Osteoblast (primary cell): ENCODE measurements at regions not wholly inside any gene's neighbourhood (a gene's known extent, or its start where the extent isn't known, plus 50 kb on each side); places are given as distances from the start of the nearest gene placed in this dataset.

Experiments
- DNase-seq: peaks from one replicate; pipeline ENCODE4 v3.0.0; 2011; ENCODE audit warnings: low spot score, mixed read lengths; ENCODE audit not compliant: insufficient read length; ENCODE audit errors: missing footprints
- H2AFZ ChIP-seq: 2 replicates; pipeline ENCODE4 v1.6.0; 2011; ENCODE audit warnings: mild to moderate bottlenecking, low read length
- H3K27ac ChIP-seq: 2 replicates; pipeline ENCODE4 v1.5.1; 2011; ENCODE audit warnings: mild to moderate bottlenecking, low read depth, low read length, moderate library complexity
- H3K27me3 ChIP-seq: 2 replicates; pipeline ENCODE4 v1.6.0; 2012; ENCODE audit warnings: mild to moderate bottlenecking, control low read depth, inconsistent platforms, low read length, moderate library complexity; ENCODE audit not compliant: insufficient read depth
- H3K36me3 ChIP-seq: 2 replicates; pipeline ENCODE4 v1.5.1; 2011; ENCODE audit warnings: mild to moderate bottlenecking, low read length, control low read depth, moderate library complexity; ENCODE audit not compliant: insufficient read depth
- H3K4me1 ChIP-seq: 2 replicates; pipeline ENCODE4 v1.5.1; 2011; ENCODE audit warnings: mild to moderate bottlenecking, low read length, control low read depth, moderate library complexity; ENCODE audit not compliant: insufficient read depth
- H3K4me2 ChIP-seq: 2 replicates; pipeline ENCODE4 v1.6.0; 2011; ENCODE audit warnings: mild to moderate bottlenecking, low read length; ENCODE audit not compliant: insufficient read depth
- H3K4me3 ChIP-seq: fragments of 200-600 bp; sonication (generic); 3 replicates; pipeline ENCODE4 v1.5.1; 2012; ENCODE audit warnings: mild to moderate bottlenecking, low read length, inconsistent platforms; ENCODE audit not compliant: insufficient read depth
- H3K79me2 ChIP-seq: 2 replicates; pipeline ENCODE4 v1.6.0; 2012; ENCODE audit warnings: mild to moderate bottlenecking, low read length, control low read depth, inconsistent platforms; ENCODE audit not compliant: insufficient read depth
- H3K9me3 ChIP-seq: 2 replicates; pipeline ENCODE4 v1.5.1; 2011; ENCODE audit warnings: low read depth, low read length, control low read depth
- H4K20me1 ChIP-seq: 2 replicates; pipeline ENCODE4 v1.6.0; 2012; ENCODE audit warnings: mild to moderate bottlenecking, low read length, control low read depth; ENCODE audit not compliant: insufficient read depth
- CTCF ChIP-seq: IDR thresholded peaks from 2 replicates; pipeline ENCODE4 v1.5.1; 2011; ENCODE audit warnings: mild to moderate bottlenecking, low read depth, low read length, moderate library complexity; ENCODE audit errors: extremely low read depth

DNA sequence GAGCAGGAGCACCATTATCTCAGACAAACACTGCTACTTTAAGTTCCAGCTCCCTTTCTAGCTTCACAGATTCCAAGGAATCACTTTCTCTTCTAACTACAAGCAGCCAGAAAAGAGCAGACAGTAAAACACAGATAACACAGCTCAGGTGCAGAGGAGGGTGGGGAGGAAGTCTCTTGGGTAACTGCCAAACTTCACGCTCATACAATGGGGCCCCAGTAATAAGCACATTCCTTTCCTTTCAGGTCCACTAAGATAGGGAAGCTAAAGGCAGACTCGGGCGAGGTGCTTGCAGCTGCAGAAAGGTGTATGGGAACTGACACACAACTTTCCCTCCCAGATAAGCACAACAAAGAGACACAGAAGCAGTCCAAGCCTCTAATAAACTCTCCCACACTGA lies 69.2 kb upstream of the OR9G4 start:
- no peak for DNase-seq
- H4K20me1 ChIP-seq: no peaks in the 10 kb centered on the region
- no peaks in the 10 kb centered on the region for H3K9me3 ChIP-seq
- no peaks in the 10 kb centered on the region for H3K27me3 ChIP-seq
- H3K4me1 ChIP-seq: no peaks in the 10 kb centered on the region
- H3K27ac ChIP-seq: no peak overlapping the region
- no peaks in the 10 kb centered on the region for H3K79me2 ChIP-seq
- no peak overlapping the region for H3K4me2 ChIP-seq
- TF ChIP-seq CTCF: no peak
- no peaks in the 10 kb centered on the region for H3K36me3 ChIP-seq
- no peak overlapping the region for H2AFZ ChIP-seq
- no peak overlapping the region for H3K4me3 ChIP-seq

GRCh38 chr11:56816259-56816658 lies 67.8 kb upstream of the OR9G4 start:
- no peaks in the 10 kb centered on the region for H3K36me3 ChIP-seq
- H4K20me1 ChIP-seq: no peaks in the 10 kb centered on the region
- H2AFZ ChIP-seq: no peak overlapping the region

DNA sequence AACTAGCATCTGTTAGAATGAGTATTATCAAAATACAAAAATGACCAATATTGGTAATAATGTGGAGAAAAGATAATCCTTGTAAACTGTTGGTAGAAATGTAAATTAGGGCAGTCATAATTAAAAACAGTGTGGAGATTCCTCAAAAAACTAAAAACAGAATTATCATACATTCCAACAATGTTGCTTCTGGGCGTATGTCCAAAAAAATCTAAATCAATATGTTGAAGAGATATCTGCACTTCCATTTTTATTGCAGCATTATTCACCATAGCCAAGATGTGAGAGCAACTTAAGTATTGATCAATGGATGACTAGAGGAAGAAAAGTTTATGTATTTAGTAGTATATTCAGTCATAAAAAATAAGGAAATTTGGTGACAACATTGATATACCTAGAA lies 59.8 kb upstream of the OR9G4 start:
- Histone ChIP-seq H3K27me3 (no peaks in the 10 kb centered on the region), H3K79me2 (no peaks in the 10 kb centered on the region), H4K20me1 (no peaks in the 10 kb centered on the region), H3K4me2 (no peak overlapping the region), H3K36me3 (no peaks in the 10 kb centered on the region), H3K4me3 (no peak overlapping the region), H3K27ac (no peak overlapping the region), H3K4me1 (no peaks in the 10 kb centered on the region), H3K9me3 (no peaks in the 10 kb centered on the region), H2AFZ (no peak overlapping the region)
- DNase-seq: no peak
- no peak for TF ChIP-seq CTCF

More at GRCh38 chr11:56816259-56816658, 67.8 kb upstream of the OR9G4 start:
- Histone ChIP-seq H3K27ac (no peak overlapping the region), H3K4me2 (no peak overlapping the region), H3K4me3 (no peak overlapping the region), H3K27me3 (no peaks in the 10 kb centered on the region), H3K4me1 (no peaks in the 10 kb centered on the region), H3K79me2 (no peaks in the 10 kb centered on the region), H3K9me3 (no peaks in the 10 kb centered on the region)
- TF ChIP-seq CTCF: no peak
- DNase-seq: no peak

DNA sequence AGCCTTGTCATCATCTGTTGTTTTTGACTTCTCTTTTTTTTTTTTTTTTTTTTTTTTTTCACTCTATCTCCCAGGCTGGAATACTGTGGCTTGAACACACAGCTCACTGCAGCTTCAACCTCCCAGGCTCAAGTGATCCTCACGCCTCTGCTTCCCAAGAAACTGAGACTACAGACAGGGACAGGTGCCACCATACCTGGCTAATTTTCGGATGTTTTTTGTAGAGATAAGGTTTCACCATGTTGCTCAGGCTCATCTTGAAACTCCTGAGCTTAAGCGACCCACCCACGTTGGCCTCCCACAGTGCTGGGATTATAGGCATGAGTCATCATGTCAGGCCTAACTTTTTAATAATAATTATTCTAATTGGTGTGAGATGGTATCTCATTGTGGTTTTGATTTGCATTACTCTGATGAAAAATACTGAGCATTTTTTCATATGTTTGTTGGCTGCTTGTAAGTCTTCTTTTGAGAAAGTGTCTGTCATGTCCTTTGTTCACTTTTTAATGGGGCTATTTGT lies 51.3 kb upstream of the OR9G4 start:
- Histone ChIP-seq H3K27ac (no peak overlapping the region), H3K4me3 (no peak overlapping the region), H3K27me3 (no peaks in the 10 kb centered on the region), H3K9me3 (peaks cover 2% of the 10 kb centered on the region), H3K36me3 (no peaks in the 10 kb centered on the region), H4K20me1 (no peaks in the 10 kb centered on the region), H2AFZ (no peak overlapping the region), H3K4me2 (no peak overlapping the region), H3K79me2 (no peaks in the 10 kb centered on the region), H3K4me1 (no peaks in the 10 kb centered on the region)
- TF ChIP-seq CTCF: no peak
- no peak for DNase-seq
